Mucosa of stomach (tissue), 1 donor: ENCODE measurements at regions not wholly inside any gene's neighbourhood (a gene's known extent, or its start where the extent isn't known, plus 50 kb on each side); places are given as distances from the start of the nearest gene placed in this dataset.
"Not testable (repeated sequence)": the region's sequence is repeated elsewhere in the genome, so short reads cannot be mapped to it uniquely, and the experiment has no call there.

Source experiments
- H3K27me3 ChIP-seq: one replicate; pipeline ENCODE4 v1.7.0; 2013; ENCODE audit warnings: mild to moderate bottlenecking, low read length; ENCODE audit not compliant: control insufficient read depth, insufficient read depth
- H3K36me3 ChIP-seq: one replicate; pipeline ENCODE4 v1.7.0; 2013; ENCODE audit warnings: low read length; ENCODE audit not compliant: control insufficient read depth, insufficient read depth
- H3K4me1 ChIP-seq: one replicate; pipeline ENCODE4 v1.7.0; 2013; ENCODE audit warnings: mild to moderate bottlenecking, low read length; ENCODE audit not compliant: control insufficient read depth, insufficient read depth
- H3K4me3 ChIP-seq: one replicate; pipeline ENCODE4 v1.7.0; 2013; ENCODE audit warnings: low read length
- H3K9ac ChIP-seq: one replicate; pipeline ENCODE4 v1.7.0; 2013; ENCODE audit warnings: mild to moderate bottlenecking, low read length, moderate library complexity
- H3K9me3 ChIP-seq: one replicate; pipeline ENCODE4 v1.7.0; 2013; ENCODE audit warnings: mild to moderate bottlenecking, low read length, moderate library complexity; ENCODE audit not compliant: control insufficient read depth
- donor health status: Pancreatic carcinoma.

- Histone ChIP-seq H3K9me3 (no peaks in the 10 kb centered on the region), H3K9ac (no peak overlapping the region), H3K36me3 (peaks cover 4% of the 10 kb centered on the region), H3K27me3 (no peaks in the 10 kb centered on the region), H3K4me3 (no peak overlapping the region), H3K4me1 (peaks cover 9% of the 10 kb centered on the region)
Measured at GRCh38 chr21:27776925-27777553, 810.2 kb upstream of the ADAMTS5 start.

- no peaks in the 10 kb centered on the region for H3K27me3 ChIP-seq
- no peak overlapping the region for H3K4me3 ChIP-seq
- H3K36me3 ChIP-seq = peaks cover 4% of the 10 kb centered on the region
- no peaks in the 10 kb centered on the region for H3K9me3 ChIP-seq
- peaks cover 9% of the 10 kb centered on the region for H3K4me1 ChIP-seq
- no peak overlapping the region for H3K9ac ChIP-seq
Measured at GRCh38 chr21:27772816-27773215, 805.9 kb upstream of the ADAMTS5 start.

DNA sequence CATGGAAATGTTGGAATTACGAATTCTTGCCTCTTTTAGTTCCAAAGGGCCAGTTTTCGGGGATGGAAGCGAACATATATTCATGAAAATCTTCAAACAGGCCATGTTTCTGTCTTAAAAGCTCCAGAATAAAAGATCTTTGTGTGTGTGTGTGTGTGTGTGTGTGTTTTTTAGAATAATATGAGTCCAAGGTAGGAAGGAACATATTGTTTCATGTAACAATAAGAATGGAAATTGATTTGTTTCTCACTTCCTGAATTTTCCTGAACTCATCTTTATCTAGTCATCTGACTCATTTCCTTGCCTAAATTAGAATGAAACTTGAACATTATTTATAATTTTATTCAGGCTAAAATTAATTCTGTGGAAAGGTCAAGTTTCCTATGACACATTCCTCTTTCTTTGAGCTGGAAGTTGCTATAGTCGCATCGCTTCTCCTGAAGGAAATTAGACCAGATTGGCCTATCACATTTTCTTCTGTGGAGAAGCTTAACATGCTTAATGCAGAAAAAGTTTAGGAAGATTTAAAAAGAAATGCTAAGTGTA lies 805.1 kb upstream of the ADAMTS5 start:
- Histone ChIP-seq H3K9ac (no peak overlapping the region), H3K36me3 (peaks cover 2% of the 10 kb centered on the region), H3K4me3 (no peak overlapping the region), H3K9me3 (no peaks in the 10 kb centered on the region), H3K4me1 (peaks cover 5% of the 10 kb centered on the region), H3K27me3 (no peaks in the 10 kb centered on the region)

- H3K36me3 ChIP-seq = no peaks in the 10 kb centered on the region
- no peaks in the 10 kb centered on the region for H3K4me1 ChIP-seq
- H3K9me3 ChIP-seq = no peaks in the 10 kb centered on the region
- no peak overlapping the region for H3K4me3 ChIP-seq
- H3K9ac ChIP-seq = no peak overlapping the region
- no peaks in the 10 kb centered on the region for H3K27me3 ChIP-seq
Measured at GRCh38 chr21:27769763-27770162, 802.9 kb upstream of the ADAMTS5 start.

- H3K36me3 ChIP-seq, H3K9ac ChIP-seq, H3K4me1 ChIP-seq, H3K27me3 ChIP-seq, H3K4me3 ChIP-seq, H3K9me3 ChIP-seq: not testable (repeated sequence)
Measured at GRCh38 chr21:27768046-27768637, 801.3 kb upstream of the ADAMTS5 start.

DNA sequence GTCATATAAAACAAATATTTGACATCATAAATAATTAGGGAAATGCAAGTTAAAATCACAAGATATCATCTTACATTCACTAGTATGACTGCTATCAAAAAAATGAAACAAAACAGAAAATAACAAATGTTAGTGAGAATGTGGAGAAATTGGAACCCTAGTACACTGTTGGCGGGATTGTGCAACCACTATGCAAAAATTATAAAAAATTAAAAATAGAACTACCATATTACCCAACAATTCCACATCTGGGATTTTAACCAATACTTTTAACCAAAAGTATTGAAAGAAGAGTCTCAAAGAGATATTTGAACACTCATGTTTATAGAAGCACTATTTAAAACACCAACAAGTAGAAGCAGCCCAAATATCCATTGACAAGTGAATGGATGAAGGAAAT lies 797.2 kb upstream of the ADAMTS5 start:
- H3K4me1 ChIP-seq = no peaks in the 10 kb centered on the region
- no peaks in the 10 kb centered on the region for H3K36me3 ChIP-seq
- H3K9me3 ChIP-seq = no peaks in the 10 kb centered on the region
- no peak overlapping the region for H3K4me3 ChIP-seq
- H3K27me3 ChIP-seq = no peaks in the 10 kb centered on the region
- H3K9ac ChIP-seq = no peak overlapping the region

GRCh38 chr21:27761623-27762022 lies 794.7 kb upstream of the ADAMTS5 start:
- no peaks in the 10 kb centered on the region for H3K27me3 ChIP-seq
- no peaks in the 10 kb centered on the region for H3K36me3 ChIP-seq
- H3K9me3 ChIP-seq = no peaks in the 10 kb centered on the region
- no peaks in the 10 kb centered on the region for H3K4me1 ChIP-seq
- H3K4me3 ChIP-seq = no peak overlapping the region
- no peak overlapping the region for H3K9ac ChIP-seq

GRCh38 chr21:27759820-27760219 lies 792.9 kb upstream of the ADAMTS5 start:
- Histone ChIP-seq H3K36me3 (no peaks in the 10 kb centered on the region), H3K9ac (no peak overlapping the region), H3K4me3 (no peak overlapping the region), H3K4me1 (no peaks in the 10 kb centered on the region), H3K9me3 (no peaks in the 10 kb centered on the region), H3K27me3 (no peaks in the 10 kb centered on the region)

- H3K9me3 ChIP-seq = no peaks in the 10 kb centered on the region
- H3K27me3 ChIP-seq = no peaks in the 10 kb centered on the region
- H3K4me3 ChIP-seq = no peak overlapping the region
- H3K9ac ChIP-seq = no peak overlapping the region
- H3K36me3 ChIP-seq = no peaks in the 10 kb centered on the region
- no peaks in the 10 kb centered on the region for H3K4me1 ChIP-seq
Measured at GRCh38 chr21:27759091-27759659, 792.3 kb upstream of the ADAMTS5 start.

- Histone ChIP-seq H3K4me1 (no peaks in the 10 kb centered on the region), H3K9me3 (no peaks in the 10 kb centered on the region), H3K36me3 (no peaks in the 10 kb centered on the region), H3K4me3 (no peak overlapping the region), H3K27me3 (no peaks in the 10 kb centered on the region), H3K9ac (no peak overlapping the region)
Measured at GRCh38 chr21:27756191-27756590, 789.3 kb upstream of the ADAMTS5 start.

DNA sequence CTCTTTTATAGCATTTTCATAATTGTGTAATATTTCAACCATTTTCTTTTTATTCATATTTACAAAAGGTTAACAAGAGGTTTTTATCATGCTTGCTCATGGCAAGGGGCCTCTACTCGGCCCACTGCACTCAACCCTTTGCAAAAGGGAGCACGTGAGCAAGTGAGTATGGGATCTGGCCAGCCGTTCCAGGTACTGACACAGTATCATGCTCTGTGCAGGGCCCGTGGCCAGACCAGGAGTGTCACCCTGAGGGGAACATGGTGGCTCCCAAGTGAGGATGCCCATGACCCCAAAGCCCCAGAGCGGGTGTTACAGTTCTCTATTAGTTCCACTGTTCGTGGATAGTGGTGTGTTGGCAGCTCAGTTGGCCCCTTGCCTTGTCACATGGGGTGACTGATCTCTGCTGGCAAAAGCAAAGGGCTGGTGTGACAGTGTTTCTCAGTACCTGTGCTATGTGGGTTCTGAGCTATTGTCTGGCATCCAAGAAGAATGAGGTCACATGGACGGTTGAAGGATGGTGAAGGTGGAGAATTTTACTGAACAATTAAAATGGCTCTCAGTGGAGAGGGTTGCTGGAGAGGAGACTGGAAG lies 777.2 kb upstream of the ADAMTS5 start:
- Histone ChIP-seq H3K27me3 (no peaks in the 10 kb centered on the region), H3K4me1 (no peaks in the 10 kb centered on the region), H3K9me3 (no peaks in the 10 kb centered on the region), H3K36me3 (no peaks in the 10 kb centered on the region), H3K9ac (no peak overlapping the region), H3K4me3 (no peak overlapping the region)

DNA sequence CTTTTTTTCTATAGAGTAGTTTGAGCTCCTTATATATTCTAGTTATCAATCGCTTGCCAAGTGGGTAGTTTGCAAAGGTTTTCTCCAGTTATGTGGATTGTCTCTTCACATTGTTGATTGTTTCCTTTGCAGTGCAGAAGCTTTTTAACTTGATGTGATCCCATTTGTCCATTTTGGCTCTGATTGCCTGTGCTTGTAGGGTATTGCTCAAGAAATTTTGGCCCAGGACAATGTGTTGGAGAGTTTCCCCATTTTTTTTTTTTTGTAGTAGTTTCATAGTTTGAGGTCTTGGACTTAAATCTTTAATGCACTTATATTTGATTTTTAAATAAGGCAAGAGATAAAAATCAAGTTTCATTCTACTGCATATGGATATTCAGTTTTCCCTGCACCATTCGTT lies 774.8 kb upstream of the ADAMTS5 start:
- H3K9ac ChIP-seq = no peak overlapping the region
- no peaks in the 10 kb centered on the region for H3K4me1 ChIP-seq
- no peak overlapping the region for H3K4me3 ChIP-seq
- H3K36me3 ChIP-seq = no peaks in the 10 kb centered on the region
- H3K27me3 ChIP-seq = no peaks in the 10 kb centered on the region
- no peaks in the 10 kb centered on the region for H3K9me3 ChIP-seq
